NB4 (cell line): ENCODE measurements at regions not wholly inside any gene's neighbourhood (a gene's known extent, or its start where the extent isn't known, plus 50 kb on each side); places are given as distances from the start of the nearest gene placed in this dataset.

Experiments used
- CTCF ChIP-seq: IDR thresholded peaks from one replicate; pipeline ENCODE4 v1.5.1; 2012; ENCODE audit warnings: low read depth, low read length
- MAX ChIP-seq: IDR thresholded peaks from 2 replicates; pipeline ENCODE4 v1.6.1; 2011; ENCODE audit warnings: low read depth, low read length
- MYC ChIP-seq: IDR thresholded peaks from 2 replicates; pipeline ENCODE4 v1.6.1; 2011; ENCODE audit warnings: low read depth, low read length
- POLR2A ChIP-seq: IDR thresholded peaks from 2 replicates; pipeline ENCODE4 v1.6.1; 2011; ENCODE audit warnings: mild to moderate bottlenecking; ENCODE audit not compliant: insufficient read length; ENCODE audit errors: extremely low read depth

DNA sequence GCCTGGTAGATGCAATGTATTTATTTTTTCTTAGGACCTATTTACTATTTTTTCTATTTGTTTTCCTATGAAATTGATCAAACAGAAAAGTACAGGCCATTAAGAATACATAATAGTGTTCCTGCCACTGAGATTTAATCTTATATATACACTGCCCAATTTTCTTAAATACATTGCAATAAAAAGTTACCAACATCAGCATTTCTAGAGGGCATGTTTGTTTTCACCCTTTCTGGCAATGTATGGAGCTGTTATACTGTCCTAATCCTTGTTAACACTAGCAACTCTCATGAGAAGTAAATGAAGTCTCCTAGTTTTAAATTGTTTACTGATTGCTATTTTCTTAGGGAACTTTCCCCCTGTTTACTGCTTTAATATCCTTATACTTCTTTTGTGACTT is 359.1 kb upstream of the SEMA3A start:
- no peak for TF ChIP-seq CTCF
- TF ChIP-seq POLR2A = no peak
- no peak for TF ChIP-seq MYC
- no peak for TF ChIP-seq MAX
